B cell (primary cell): ENCODE measurements at regions not wholly inside any gene's neighbourhood (a gene's known extent, or its start where the extent isn't known, plus 50 kb on each side); places are given as distances from the start of the nearest gene placed in this dataset.

Experiments used
- ATAC-seq: fragments of 200-7000 bp; cut with Tn5 transposase; one replicate; pipeline ENCODE4 v1.10.0; 2021; ENCODE audit warnings: low read depth, mild to moderate bottlenecking, moderate number of reproducible peaks, moderate library complexity
- CTCF ChIA-PET: fragments of 350-600 bp; sonication (Branson Sonifier 250); formaldehyde crosslinking; loops from one replicate; lab custom pipeline; 2021; ENCODE audit warnings: antibody characterized with exemption, inconsistent platforms; lab: Charles Lee
- POLR2A ChIA-PET: fragments of 350-600 bp; sonication (Branson Sonifier 250); formaldehyde crosslinking; loops from one replicate; lab custom pipeline; 2021; ENCODE audit warnings: antibody characterized with exemption; lab: Charles Lee
- DNase-seq: peaks from one replicate; pipeline ENCODE4 v3.0.0; 2013
- H2AFZ ChIP-seq: 2 replicates; pipeline ENCODE4 v1.6.1; 2012; ENCODE audit warnings: mild to moderate bottlenecking, low read depth, low read length; ENCODE audit not compliant: insufficient read depth, poor library complexity, severe bottlenecking
- H3K27ac ChIP-seq, 2 donors: 1 replicate in 1 of 2; 2 replicates in 1 of 2; pipeline ENCODE4 v1.5.1; 2012 to 2013; ENCODE audit warnings: low read length in 2 of 2, mild to moderate bottlenecking in 2 of 2, moderate library complexity in 1 of 2
- H3K27me3 ChIP-seq, 4 experiments: fragments of 200-600 bp in 1 of 4; sonication (generic) in 1 of 4; replicated peaks in 1 of 4; 1 replicate in 2 of 4; 2 replicates in 2 of 4; pipeline versions ENCODE4 v1.6.1 to v1.7.0; 2013 to 2016; ENCODE audit warnings: low read length in 3 of 4, mild to moderate bottlenecking in 2 of 4, mixed read lengths in 1 of 4, moderate library complexity in 1 of 4; ENCODE audit not compliant: insufficient read depth in 4 of 4, control insufficient read depth in 3 of 4; ENCODE audit errors: control extremely low read depth in 1 of 4
- H3K36me3 ChIP-seq, 2 experiments: replicated peaks in 1 of 2; 1 replicate in 1 of 2; 2 replicates in 1 of 2; pipeline versions ENCODE4 v1.6.1 to v1.7.1; 2013; ENCODE audit warnings: low read length in 1 of 2; ENCODE audit not compliant: insufficient read depth in 2 of 2, control insufficient read depth in 1 of 2; ENCODE audit errors: control extremely low read depth in 1 of 2, extremely low read depth in 1 of 2
- H3K4me1 ChIP-seq, 2 donors: fragments of 200-600 bp in 1 of 2; sonication (generic) in 1 of 2; 1 replicate in 1 of 2; 2 replicates in 1 of 2; pipeline versions ENCODE4 v1.5.1 to v1.6.1; 2013 to 2017; ENCODE audit warnings: low read length in 2 of 2; ENCODE audit not compliant: control insufficient read depth in 2 of 2, insufficient read depth in 2 of 2
- H3K4me2 ChIP-seq: replicated peaks from 2 replicates; pipeline ENCODE3; 2012; ENCODE audit warnings: mild to moderate bottlenecking, low read depth, low read length; ENCODE audit not compliant: poor library complexity, severe bottlenecking
- H3K4me3 ChIP-seq, 5 experiments: fragments of 200-600 bp in 1 of 5; sonication (generic) in 1 of 5; 1 replicate in 3 of 5; 2 replicates in 2 of 5; pipeline versions ENCODE4 v1.5.1 to v1.7.0; 2011 to 2016; ENCODE audit warnings: low read length in 4 of 5, mild to moderate bottlenecking in 4 of 5, low read depth in 2 of 5, control low read depth in 1 of 5, moderate library complexity in 1 of 5; ENCODE audit not compliant: insufficient read depth in 1 of 5; ENCODE audit errors: control extremely low read depth in 1 of 5, extremely low read depth in 1 of 5
- H3K79me2 ChIP-seq: fragments of 200-600 bp; sonication (generic); one replicate; pipeline ENCODE4 v1.6.0; 2016; ENCODE audit warnings: low read length; ENCODE audit not compliant: control insufficient read depth, insufficient read depth
- H3K9ac ChIP-seq: fragments of 200-600 bp; sonication (generic); 2 replicates; pipeline ENCODE4 v1.6.1; 2017; ENCODE audit warnings: mild to moderate bottlenecking, low read length, moderate library complexity
- H3K9me3 ChIP-seq, 3 donors: one replicate each; pipeline versions ENCODE4 v1.6.1 to v1.7.1; 2013; ENCODE audit warnings: low read length in 2 of 3; ENCODE audit not compliant: control insufficient read depth in 2 of 3, insufficient read depth in 1 of 3; ENCODE audit errors: control extremely low read depth in 1 of 3
- H4K20me1 ChIP-seq: 2 replicates; pipeline ENCODE4 v1.6.0; 2012; ENCODE audit warnings: mild to moderate bottlenecking, low read length; ENCODE audit not compliant: insufficient read depth, control insufficient read depth, poor library complexity, severe bottlenecking
- H3K27ac Mint-ChIP-seq: one replicate; pipeline ENCODE4 v1.8.0; 2021; ENCODE audit warnings: mixed read lengths
- H3K27me3 Mint-ChIP-seq: one replicate; pipeline ENCODE4 v1.8.0; 2021; ENCODE audit warnings: mixed read lengths
- H3K4me1 Mint-ChIP-seq: one replicate; pipeline ENCODE4 v1.8.0; 2021; ENCODE audit warnings: mixed read lengths
- H3K4me3 Mint-ChIP-seq: one replicate; pipeline ENCODE4 v1.8.0; 2021; ENCODE audit warnings: mixed read lengths
- H3K9me3 Mint-ChIP-seq: one replicate; pipeline ENCODE4 v1.8.0; 2022; ENCODE audit warnings: mixed read lengths; ENCODE audit not compliant: insufficient read depth
- CTCF ChIP-seq: fragments of 200-600 bp; IDR thresholded peaks from one replicate; pipeline ENCODE4 v1.8.0; 2022; ENCODE audit warnings: antibody characterized with exemption, mild to moderate bottlenecking
- EZH2 ChIP-seq: IDR thresholded peaks from 2 replicates; pipeline ENCODE4 v1.6.1; 2012; ENCODE audit warnings: borderline replicate concordance, low read depth, mild to moderate bottlenecking, moderate library complexity, low read length; ENCODE audit not compliant: insufficient read depth, poor library complexity, severe bottlenecking
- WGBS: methylation state at CpG from one replicate; pipeline ENCODE4 v1.1.5; 2013; ENCODE audit warnings: missing lambda C conversion rate; ENCODE audit not compliant: insufficient coverage; 5-methylcytosine and 5-hydroxymethylcytosine counted together
- intact Hi-C: fragments of 100-400 bp; cut with micrococcal nuclease; formaldehyde crosslinking; loops from one replicate; pipeline ENCODE4 v1.10.0; 2022

GRCh38 chr1:199723250-199723956, 304.1 kb upstream of the NR5A2 start:
- Histone ChIP-seq H3K9me3 (no peaks in the 10 kb centered on the region), H3K4me3 (no peak overlapping the region), H3K27ac (no peak overlapping the region), H3K4me1 (no peaks in the 10 kb centered on the region), H3K27me3 (no peaks in the 10 kb centered on the region), H3K4me2 (no peak overlapping the region), H3K9ac (no peak overlapping the region), H2AFZ (no peak overlapping the region), H3K79me2 (no peaks in the 10 kb centered on the region), H3K36me3 (no peaks in the 10 kb centered on the region), H4K20me1 (no peaks in the 10 kb centered on the region)
- no CpG with 5 or more reads among the region's 4 CpGs for WGBS
- H3K27me3 Mint-ChIP-seq = peaks cover 17% of the 10 kb centered on the region
- no peak for DNase-seq
- H3K4me1 Mint-ChIP-seq = no peaks in the 10 kb centered on the region
- CTCF ChIA-PET = no interaction called here
- no peak for ATAC-seq
- H3K9me3 Mint-ChIP-seq = no peaks in the 10 kb centered on the region
- POLR2A ChIA-PET = no interaction called here
- intact Hi-C loops = no loop called here
- TF ChIP-seq CTCF (no peak), EZH2 (no peak)
- H3K4me3 Mint-ChIP-seq = no peak overlapping the region
- H3K27ac Mint-ChIP-seq = no peak overlapping the region

- H3K4me1 Mint-ChIP-seq = no peaks in the 10 kb centered on the region
- no peak overlapping the region for H3K4me3 Mint-ChIP-seq
- Histone ChIP-seq H3K27me3 (no peaks in the 10 kb centered on the region), H4K20me1 (no peaks in the 10 kb centered on the region), H3K4me2 (no peak overlapping the region), H3K9me3 (no peaks in the 10 kb centered on the region), H3K79me2 (no peaks in the 10 kb centered on the region), H3K4me1 (no peaks in the 10 kb centered on the region), H2AFZ (no peak overlapping the region), H3K27ac (no peak overlapping the region), H3K36me3 (no peaks in the 10 kb centered on the region), H3K9ac (no peak overlapping the region), H3K4me3 (no peak overlapping the region)
- H3K9me3 Mint-ChIP-seq = no peaks in the 10 kb centered on the region
- DNase-seq (no peak), ATAC-seq (no peak)
- CTCF ChIA-PET = no interaction called here
- intact Hi-C loops = no loop called here
- no peak overlapping the region for H3K27ac Mint-ChIP-seq
- WGBS = no CpG with 5 or more reads among the region's 1 CpG
- peaks cover 17% of the 10 kb centered on the region for H3K27me3 Mint-ChIP-seq
- TF ChIP-seq CTCF (no peak), EZH2 (no peak)
- POLR2A ChIA-PET = no interaction called here
Observed at GRCh38 chr1:199724049-199724448, 303.5 kb upstream of the NR5A2 start.
